GM18519 (cell line): ENCODE measurements at regions not wholly inside any gene's neighbourhood (a gene's known extent, or its start where the extent isn't known, plus 50 kb on each side); places are given as distances from the start of the nearest gene placed in this dataset.

Experiments
- ATAC-seq: cut with Tn5 transposase; IDR thresholded peaks from one replicate; pipeline ENCODE4 v1.9.1; 2021; ENCODE audit warnings: mild to moderate bottlenecking, moderate library complexity; ENCODE audit not compliant: unreplicated experiment, low FRiP score

DNA sequence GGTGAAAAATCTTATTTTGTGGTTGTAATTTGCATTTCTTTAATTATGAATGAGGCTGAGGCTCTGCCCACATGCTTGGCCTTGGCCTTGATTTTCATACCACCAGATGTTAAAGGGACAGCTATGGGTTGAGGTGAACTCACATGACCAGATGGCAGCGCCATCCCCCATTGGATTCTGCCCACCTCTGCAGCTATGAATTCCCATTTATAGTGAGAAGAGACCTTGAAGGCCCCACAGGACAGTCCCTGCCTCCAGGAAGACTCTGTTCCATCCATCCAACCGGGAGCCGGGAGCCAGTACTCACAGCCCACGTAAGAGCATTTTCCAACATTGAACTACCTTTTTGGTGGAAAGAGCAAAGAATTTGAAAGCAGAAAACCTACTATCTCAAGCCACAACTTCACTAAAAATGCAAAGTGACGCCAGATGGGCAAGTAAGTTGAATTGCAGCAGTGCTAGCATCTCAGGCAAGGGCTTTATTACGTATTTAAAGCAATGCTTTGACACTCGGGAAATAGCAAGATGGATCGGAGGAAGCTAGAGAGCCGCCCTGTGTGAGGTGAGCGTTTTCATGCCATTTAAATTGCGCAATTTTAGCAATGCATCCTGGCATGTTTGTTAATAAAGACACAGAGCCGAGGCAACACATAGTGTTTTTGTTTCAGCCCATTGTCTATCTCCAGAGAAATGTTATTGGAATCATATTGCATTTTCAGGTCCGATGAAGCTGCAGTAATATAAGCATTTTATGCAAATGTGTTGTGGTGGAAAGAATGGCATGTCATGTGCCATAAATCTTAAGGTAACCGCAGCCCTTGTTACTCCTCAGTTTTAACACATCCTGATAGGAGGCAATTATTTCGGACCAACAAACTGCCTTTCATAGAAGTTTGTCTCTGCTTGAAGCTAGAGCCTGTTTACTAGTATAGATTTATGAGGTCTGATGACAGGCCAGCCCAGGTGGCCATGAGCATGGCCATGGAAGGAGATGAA lies 273.4 kb upstream of the TNRC6C start:
- no peak for ATAC-seq

DNA sequence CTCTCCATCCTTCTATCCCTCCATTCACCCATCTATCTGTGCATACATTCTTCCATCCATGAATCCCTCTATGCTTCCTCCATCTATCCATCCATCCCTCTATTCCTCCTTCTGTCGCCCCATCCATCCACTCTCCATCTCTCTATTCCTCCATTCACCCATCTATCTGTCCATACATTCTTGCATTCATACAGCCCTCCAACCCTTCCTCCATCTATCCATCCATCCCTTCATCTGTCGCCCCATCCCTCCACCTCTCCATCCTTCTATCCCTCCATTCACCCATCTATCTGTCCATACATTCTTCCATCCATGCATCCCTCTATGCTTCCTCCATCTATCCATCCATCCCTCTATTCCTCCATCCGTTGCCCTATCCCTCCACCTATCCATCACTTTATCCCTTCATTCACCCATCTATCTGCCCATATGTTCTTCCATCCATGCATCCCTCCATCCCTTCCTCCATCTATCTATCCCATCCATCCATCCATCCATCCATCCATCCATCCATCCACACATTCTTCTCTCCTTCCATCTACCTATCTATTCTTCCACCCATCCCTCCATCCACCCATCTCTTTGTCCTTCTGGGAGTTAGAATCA lies 272.5 kb upstream of the TNRC6C start:
- no peak for ATAC-seq

DNA sequence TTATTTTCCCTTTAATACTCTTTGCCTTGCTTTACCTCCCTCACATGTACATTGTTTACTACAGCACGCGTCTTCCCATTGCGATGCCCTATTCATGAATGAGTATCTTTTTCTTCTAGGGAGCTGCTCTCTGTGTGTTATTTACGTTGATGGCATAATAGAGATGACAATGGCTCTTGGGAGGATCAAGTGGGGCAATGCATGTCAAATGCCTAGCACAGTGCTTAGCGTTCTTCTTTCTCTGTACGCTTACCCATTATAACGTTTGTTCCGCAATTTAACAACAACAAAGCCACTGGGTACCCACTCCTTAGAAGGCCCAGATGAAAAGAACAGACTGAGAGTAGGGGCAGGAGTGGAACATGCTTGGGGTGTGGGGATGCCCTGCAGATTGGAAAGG lies 271.6 kb upstream of the TNRC6C start:
- ATAC-seq = no peak

DNA sequence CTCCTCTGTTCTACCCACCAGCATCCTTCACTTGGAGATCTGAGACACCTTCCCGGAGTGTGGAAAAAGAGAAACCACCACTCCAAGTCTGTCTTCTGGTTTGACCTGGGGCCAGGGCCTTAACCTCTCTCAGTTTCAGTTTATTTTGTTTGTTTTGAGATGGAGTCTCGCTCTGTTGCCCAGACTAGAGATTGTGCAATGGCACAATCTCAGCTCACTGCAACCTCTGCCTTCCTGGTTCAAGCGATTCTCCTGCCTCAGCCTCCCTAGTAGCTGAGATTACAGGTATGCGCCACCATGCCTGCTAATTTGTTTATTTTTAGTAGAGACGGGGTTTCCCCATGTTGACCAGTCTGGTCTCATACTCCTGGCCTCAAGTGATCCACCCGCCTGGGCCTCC lies 271.1 kb upstream of the TNRC6C start:
- ATAC-seq = no peak

DNA sequence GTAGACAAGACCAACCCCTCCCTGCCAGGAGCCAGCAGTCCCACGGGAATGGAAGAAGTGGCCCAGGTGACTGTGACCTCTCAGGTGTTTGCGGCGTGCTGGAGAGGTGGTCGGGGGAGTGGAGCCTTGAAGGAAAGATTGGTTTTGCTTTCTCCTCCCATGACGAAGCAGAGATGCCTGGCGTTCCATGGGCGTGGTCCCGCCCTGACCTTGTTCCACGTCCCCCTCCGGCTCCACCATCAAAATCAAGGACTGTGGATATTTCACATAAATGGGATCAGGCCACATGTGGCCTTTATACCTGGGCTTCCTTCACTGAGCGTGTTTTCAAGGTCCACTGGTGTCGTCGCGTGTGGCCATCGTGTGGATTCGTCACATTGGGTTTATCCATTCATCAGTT lies 270.6 kb upstream of the TNRC6C start:
- ATAC-seq = no peak

DNA sequence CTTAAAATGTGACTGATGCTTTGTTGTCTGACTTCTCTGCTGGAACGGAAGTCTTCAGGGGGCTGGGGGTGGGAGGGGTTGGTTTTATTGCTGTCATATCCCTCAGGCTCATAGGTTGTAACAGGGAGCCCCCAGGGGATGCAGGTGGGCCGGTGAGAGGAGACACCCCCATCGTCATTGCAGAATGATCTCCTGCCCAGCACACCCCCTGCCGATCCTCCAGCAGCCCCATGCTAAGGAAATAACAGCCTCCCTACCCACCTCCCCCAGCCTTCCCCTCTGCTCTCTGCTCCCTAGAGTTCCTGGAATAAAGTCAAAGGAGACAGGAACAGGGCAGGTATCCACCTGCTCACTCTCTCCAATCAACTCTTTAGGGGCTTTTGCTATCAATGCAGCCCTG lies 270.1 kb upstream of the TNRC6C start:
- no peak for ATAC-seq

DNA sequence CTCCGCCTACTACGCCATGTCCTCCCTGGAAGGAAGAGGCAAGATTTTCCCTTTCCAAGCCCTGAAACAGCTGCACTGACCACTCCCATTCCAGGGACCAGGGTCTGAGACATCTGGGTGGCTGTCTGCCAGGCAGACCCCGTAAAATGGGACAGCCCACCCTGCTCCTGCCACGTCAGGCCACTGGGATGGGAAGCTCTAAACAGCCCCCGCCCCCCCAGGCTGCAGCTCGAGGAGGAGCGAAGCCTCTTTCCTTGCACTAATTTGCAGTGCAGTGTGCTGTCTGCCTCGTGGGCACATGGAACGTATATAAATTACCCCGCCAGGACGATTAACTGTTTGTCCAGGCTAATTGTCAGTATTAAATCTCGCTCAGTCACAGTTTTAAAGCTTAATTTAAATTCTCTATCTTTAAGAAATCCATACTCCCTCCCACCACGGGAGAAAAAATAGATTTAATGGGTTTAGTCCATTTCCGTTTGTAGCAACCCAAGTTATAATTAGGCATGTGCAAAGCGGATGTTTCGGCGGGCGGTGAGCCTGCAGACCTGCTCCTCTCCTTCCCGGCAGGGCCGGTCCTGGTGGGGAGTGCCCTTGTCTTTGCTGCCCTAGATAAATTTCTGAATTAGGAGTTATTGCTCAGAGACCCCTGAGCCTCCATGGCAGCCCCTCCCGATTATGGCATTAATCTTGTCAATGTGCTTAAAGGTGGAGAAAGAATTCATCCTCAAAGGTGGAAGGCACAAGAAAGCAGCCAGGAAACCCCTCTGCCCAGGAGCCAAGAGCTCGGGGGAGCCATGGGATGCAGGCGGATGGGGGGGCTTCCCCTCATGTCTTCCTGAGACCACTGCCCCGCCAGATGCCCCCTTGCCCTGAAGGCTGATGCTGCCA lies 268.0 kb upstream of the TNRC6C start:
- ATAC-seq = no peak

DNA sequence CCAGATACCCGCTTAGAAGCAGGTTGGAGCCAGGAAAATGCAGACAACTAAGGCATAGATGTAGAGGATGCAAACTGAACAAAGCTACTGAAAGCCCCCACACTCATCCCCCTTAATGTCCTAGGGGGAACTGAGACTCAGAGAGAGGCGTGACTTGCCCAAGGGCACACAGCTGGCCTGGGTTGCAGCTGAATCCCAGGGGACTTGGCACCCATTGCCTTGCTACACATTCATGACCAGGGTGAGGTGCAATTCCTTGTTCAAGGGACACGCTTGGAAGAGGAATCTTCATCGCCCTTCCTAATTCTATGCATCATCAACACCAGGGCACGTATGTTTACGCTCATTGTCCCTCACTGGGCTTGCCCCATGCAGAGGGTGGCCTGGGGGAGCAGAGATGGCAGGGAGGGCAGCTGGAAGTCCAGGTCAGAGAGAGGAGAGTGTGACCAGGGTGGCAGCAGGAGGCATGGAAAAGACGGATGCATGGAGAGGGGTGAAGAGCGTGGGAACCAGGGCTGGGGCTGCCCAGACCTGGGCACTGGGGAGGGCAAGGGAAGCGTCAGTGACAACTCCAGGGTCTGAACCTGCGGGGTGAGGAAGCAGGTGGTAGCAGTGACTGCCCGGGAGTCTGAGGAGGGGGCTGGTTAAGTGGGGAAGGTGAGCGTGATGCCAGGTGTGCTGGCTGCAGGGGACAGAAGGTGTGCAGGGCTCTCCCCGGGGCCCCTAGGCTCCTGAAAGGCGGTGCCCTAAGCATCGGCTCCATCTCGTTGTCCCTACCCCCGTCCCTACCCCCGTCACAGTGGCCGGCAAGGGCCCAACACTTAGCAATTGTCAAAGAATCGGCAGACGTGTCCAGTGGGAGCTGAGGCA lies 267.1 kb upstream of the TNRC6C start:
- ATAC-seq = no peak

DNA sequence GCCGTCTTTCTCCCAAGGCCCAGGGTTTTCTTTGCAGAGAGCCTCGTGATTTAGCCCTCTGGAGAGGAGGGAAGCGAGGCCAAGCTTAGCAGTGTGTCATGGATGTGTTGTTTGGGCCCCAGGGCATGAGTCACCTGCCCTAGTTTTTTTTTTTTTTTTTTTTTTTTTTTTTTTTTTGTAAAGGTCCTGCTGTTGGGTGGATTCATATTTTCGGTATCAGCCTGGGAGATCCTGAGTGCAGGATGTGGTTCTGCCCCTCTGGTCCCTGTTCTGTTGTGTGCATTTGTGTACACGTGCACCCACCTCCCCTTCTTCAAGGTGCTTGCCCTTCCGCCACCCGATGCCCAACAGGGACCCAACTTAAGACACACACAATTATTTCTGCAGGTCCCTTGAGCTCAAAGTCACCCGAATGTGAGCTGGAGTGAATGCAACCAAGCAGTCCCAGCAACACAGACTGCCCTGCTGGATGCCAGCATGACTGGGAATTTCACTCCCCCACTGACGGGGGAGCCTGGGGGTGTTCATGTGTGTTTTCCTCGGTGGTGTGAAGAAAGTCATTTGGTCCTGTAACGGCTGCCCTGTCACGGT lies 265.8 kb upstream of the TNRC6C start:
- ATAC-seq = no peak

DNA sequence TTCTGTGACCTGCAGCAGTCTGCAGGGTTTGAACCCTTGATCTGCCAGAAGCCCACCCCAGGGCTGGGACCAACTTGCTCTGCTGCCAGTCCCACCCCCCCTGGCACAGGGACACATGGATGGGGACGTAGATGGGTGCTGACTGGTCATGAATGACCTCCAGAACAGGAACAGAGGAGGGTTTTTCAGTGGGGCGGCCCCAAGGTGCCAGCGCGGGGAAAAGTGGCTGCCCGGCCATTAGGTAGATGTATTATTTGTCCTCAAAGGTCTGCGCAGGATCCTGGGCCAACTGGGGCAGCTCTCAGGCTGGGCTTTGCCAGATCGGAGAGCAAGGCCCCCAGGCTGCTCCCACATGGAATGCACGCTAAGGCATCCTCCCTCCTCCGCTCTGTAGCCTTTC lies 265.2 kb upstream of the TNRC6C start:
- no peak for ATAC-seq

DNA sequence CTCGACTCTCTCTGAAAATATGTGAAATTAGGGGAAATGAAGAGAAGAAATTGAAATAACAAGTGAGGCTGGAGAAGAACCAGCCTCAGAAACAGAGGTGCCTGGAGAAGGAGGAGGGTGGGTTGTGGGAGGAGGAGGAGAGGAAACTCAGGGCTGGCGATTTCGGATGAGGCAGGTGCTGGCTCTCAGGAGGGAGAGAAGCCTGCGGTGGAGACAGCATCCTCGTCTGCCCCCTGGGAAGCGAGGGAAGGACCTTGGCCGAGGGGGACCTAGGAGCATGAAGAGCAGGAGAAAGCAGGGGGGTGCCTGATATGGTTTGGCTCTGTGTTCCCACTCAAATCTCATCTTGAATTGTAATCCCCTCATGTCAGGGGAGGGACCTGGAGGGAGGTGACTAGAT lies 264.7 kb upstream of the TNRC6C start:
- no peak for ATAC-seq

DNA sequence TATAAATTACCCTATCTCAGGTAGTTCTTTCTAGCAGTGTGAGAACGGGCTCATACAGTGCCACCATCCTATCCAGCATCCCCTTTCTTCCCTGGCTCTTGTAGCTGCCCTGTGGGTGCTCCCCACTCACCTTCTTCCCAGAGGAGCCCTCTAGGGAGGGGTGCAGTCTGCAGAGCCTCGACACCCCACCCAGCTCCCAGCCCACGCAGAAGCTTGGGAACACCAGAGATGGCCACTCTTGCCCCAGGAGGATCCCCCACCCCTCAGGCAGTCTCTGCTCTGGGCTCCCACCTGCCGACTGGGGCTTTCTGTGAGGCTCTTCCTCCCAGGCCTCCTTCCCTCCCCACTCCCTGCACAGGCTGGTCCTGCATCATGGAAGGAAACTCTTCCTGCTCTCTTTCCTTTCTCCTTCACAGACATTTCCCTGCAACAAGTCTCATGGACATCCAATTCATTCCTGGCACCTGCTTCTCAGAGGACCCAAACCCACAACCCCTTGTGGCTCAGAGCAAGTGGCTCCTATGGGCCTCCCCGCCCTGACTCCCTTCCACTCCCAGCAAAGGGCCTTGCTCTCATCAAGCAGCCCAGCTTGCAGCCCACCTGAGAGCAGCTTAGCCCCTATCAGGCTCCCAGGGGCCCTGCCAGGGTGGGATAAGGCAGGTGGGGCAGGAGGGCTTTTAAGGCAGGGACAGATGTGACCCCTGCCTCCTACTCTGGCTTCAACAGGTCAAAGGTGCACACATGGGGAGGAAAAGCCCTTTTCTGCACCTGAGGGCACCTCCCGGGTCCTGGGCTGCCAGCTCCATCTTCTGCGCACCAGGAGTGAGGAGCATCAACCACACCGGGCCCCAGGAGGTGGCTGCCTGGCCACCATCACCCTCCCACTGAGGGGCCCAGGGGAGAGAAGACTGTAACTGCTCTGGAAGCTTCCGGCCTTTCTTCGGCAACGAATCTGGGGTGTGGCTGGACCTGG lies 263.8 kb upstream of the TNRC6C start:
- ATAC-seq = no peak

DNA sequence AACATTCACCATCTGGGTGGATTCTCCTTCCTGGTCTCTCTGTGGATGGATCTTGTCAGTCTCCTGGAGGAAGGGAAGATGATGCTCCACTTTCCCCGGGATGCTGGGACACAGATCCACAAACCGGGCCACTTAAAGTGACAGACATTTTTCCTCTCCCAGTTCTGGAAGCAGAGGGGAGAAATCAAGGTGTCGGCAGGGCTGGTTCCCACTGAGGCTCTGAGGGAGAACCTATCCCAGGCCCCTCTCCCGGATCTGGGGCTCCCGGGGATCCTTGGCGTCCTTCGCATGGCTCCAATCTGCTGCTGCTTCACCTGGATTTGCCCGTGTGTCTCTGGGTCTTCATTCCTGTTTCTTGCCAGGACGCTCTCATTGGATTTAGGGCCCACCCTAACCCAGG lies 263.1 kb upstream of the TNRC6C start:
- no peak for ATAC-seq

DNA sequence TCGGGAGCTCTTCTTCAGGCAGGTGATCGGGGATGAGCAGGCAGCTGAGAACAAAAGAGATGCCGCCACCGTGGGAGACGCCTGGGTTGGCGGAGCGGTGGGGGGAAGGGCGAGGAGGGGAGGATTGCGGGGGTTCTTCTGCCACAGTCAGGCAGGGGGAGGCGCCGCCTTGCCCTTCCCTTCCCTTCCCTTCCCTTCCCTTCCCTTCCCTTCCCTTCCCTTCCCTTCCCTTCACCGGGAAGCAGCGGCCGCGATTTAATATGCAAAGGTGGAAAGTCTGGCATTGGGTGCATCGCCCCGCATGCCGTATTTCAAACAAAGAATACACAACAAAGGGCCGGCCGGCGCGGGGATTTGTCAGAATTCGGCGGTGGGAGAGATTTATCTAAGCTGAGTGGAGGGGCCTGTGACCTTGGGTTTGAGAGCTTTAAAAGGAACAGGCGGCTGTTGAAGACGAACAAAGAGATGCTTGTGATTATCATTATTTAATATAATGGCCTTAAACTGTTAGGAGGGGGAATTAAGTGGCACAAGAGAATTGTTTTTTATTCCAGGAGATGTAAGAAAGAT lies 262.3 kb upstream of the TNRC6C start:
- no peak for ATAC-seq

DNA sequence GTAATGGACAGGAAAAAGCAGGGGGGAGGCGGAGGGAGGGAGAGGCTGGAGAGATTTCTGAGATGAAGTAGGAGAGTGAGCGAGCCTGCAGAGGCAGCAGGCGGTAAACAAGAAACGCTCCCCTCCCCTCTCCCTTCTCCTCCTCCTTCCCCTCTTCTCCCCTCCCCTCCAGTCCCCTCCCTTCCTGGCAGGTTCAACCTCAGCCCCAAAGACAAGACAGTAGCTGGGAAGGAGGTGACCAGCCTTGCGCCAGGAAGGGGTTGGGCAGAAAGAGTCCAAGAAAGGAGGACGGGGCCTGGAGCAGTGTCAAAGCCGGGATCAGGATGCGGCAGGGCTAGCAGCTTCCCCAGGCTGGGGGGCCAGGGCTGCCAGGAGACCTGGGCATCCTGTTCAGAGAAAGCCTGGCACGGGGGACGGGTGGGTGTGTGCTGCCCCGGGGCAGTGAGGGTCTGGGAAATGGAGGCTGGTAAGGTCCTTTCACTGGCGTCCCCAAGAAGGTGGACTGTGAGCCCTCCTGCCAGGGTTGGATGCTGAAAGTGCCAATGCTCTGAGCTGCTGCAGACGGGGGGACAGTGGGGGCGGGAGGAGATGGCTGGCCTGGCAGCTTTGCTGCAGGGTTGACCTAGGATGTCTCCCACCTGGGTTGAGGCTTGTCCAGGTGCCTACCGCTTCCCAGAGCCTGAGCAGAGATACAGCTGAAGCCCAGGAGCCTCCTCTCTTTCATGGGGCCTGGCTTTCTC lies 261.6 kb upstream of the TNRC6C start:
- ATAC-seq = no peak

DNA sequence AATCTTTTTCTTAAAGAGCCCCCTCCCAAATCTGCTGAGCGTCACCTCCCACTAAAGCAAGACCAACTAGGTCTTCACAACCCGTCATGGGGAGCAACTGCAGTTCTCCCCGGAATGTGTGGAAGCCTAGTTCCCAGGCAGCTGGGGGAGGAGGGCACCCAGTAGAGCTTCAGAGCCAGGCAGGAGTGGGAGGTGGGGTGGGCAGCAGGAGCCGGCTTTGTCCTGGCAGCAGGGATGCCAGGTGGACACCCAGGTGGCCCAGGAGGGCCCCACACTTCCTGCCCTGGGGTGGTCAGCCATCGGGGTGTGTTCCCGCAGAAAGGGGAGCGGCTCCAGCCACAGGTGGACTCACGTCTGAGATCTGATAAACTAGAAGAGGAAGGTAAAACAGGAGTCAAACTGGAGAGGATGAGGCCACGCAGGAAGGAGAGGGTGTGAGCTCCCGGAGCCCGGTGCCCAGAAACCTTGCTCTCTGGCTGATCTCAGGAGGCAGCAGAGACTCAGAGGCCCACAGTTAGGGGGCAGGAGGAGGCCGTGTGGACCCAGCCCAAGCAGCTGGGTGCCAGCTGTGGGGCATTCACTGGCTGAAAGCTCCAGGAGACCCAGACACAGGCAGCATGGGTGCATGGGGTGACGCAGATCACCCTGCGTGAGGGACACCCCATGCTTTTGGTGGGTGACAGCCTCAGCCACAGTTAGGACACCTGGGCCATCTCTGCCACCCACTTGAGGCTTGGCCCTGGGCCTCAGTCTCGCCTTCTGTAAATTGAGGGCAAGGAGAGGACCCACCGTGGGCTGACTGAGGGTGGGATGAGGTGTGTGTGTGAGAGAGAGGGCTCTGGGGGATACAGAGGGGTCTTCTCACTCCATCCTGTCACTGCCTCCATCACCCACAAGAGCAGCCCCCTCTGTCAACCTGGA lies 260.8 kb upstream of the TNRC6C start:
- ATAC-seq = no peak
